Sigmoid colon (tissue), 6 donors: ENCODE measurements at regions not wholly inside any gene's neighbourhood (a gene's known extent, or its start where the extent isn't known, plus 50 kb on each side); places are given as distances from the start of the nearest gene placed in this dataset.

Source experiments
- DNase-seq: peaks from one replicate; pipeline ENCODE4 v3.0.0-alpha.2; 2019
- H3K27ac ChIP-seq, 4 donors: fragments of 200-600 bp; sonication (generic); one replicate each; pipeline ENCODE4 v1.5.1; 2016 to 2019; ENCODE audit warnings: mild to moderate bottlenecking in 1 of 4
- H3K27me3 ChIP-seq, 3 donors: fragments of 200-600 bp; sonication (generic); one replicate each; pipeline ENCODE4 v1.5.1; 2019; ENCODE audit warnings: mild to moderate bottlenecking in 1 of 3
- H3K36me3 ChIP-seq, 4 donors: fragments of 200-600 bp; sonication (generic); one replicate each; pipeline ENCODE4 v1.5.1; 2016 to 2019
- H3K4me1 ChIP-seq, 4 donors: fragments of 200-600 bp; sonication (generic); one replicate each; pipeline ENCODE4 v1.5.1; 2017 to 2019
- H3K4me3 ChIP-seq, 4 donors: fragments of 200-600 bp; sonication (generic); one replicate each; pipeline ENCODE4 v1.5.1; 2017 to 2019; ENCODE audit warnings: mild to moderate bottlenecking in 2 of 4, moderate library complexity in 1 of 4
- H3K9me3 ChIP-seq, 4 donors: fragments of 200-600 bp in 3 of 4; sonication (generic) in 3 of 4; one replicate each; pipeline versions ENCODE4 v1.5.1 to v1.6.1; 2013 to 2019
- CTCF ChIP-seq, 4 experiments: fragments of 450-650 bp in 3 of 4; fragments of 200-600 bp in 1 of 4; IDR thresholded peaks; one replicate each; pipeline ENCODE4 v1.5.1; 2016 to 2019; ENCODE audit warnings: antibody characterized with exemption in 4 of 4, mild to moderate bottlenecking in 3 of 4, moderate library complexity in 2 of 4
- EP300 ChIP-seq, 4 donors: sonication (generic); formaldehyde crosslinking; IDR thresholded peaks; one replicate each; pipeline ENCODE4 v1.6.1; 2017; ENCODE audit warnings: antibody characterized with exemption in 4 of 4
- POLR2A ChIP-seq, 2 donors: fragments of 450-650 bp; IDR thresholded peaks; one replicate each; pipeline ENCODE4 v1.6.1; 2016; ENCODE audit warnings: antibody characterized with exemption in 2 of 2, mild to moderate bottlenecking in 2 of 2, moderate library complexity in 2 of 2
- POLR2AphosphoS5 ChIP-seq, 4 donors: sonication (generic); formaldehyde crosslinking; IDR thresholded peaks; one replicate each; pipeline ENCODE4 v1.6.1; 2017; ENCODE audit warnings: antibody characterized with exemption in 4 of 4
- WGBS, 2 donors: extraction: QIAGEN DNeasy Blood & Tissue Kit; methylation state at CpG; one replicate each; pipeline ENCODE4 v1.1.7; 2013; 5-methylcytosine and 5-hydroxymethylcytosine counted together
- intact Hi-C: fragments of 100-400 bp; cut with DNase I; formaldehyde crosslinking; loops from one replicate; pipeline ENCODE4 v1.15.1; 2023
- donor health status: healthy with polysubstance abuse.
- donor health status: healthy.

GRCh38 chr6:163721435-163721834 lies 306.9 kb downstream of the QKI start:
- TF ChIP-seq CTCF (IDR thresholded peaks at IDR 0.05), result no peak
- no peak for TF ChIP-seq POLR2A (IDR thresholded peaks at IDR 0.05)
- no peak for TF ChIP-seq EP300 (IDR thresholded peaks at IDR 0.05)
- TF ChIP-seq POLR2AphosphoS5 (IDR thresholded peaks at IDR 0.05), result no peak
- WGBS, 2 donors, result 82 to 84% methylated on average over 1 of the region's 1 CpG
- no peaks in the 10 kb centered on the region for H3K9me3 ChIP-seq

GRCh38 chr6:163720460-163721235 lies 306.1 kb downstream of the QKI start:
- intact Hi-C loops, result no loop called here
- Histone ChIP-seq H3K27ac (no peak overlapping the region), H3K4me1 (no peaks in the 10 kb centered on the region), H3K9me3 (no peaks in the 10 kb centered on the region), H3K4me3 (no peak overlapping the region), H3K27me3 (no peaks in the 10 kb centered on the region), H3K36me3 (no peaks in the 10 kb centered on the region)
- no peak for DNase-seq
- WGBS, 2 donors, result 64 to 67% methylated on average over 4 of the region's 4 CpGs
- no peak for TF ChIP-seq POLR2AphosphoS5 (IDR thresholded peaks at IDR 0.05)
- TF ChIP-seq CTCF (IDR thresholded peaks at IDR 0.05), result no peak
- no peak for TF ChIP-seq POLR2A (IDR thresholded peaks at IDR 0.05)
- no peak for TF ChIP-seq EP300 (IDR thresholded peaks at IDR 0.05)

More at GRCh38 chr6:163721435-163721834, 306.9 kb downstream of the QKI start:
- Histone ChIP-seq H3K4me1 (no peaks in the 10 kb centered on the region), H3K27ac (no peak overlapping the region), H3K4me3 (no peak overlapping the region), H3K27me3 (no peaks in the 10 kb centered on the region), H3K36me3 (no peaks in the 10 kb centered on the region)
- no peak for DNase-seq
- intact Hi-C loops, result no loop called here

GRCh38 chr6:163720005-163720404 lies 305.5 kb downstream of the QKI start:
- TF ChIP-seq POLR2AphosphoS5 (IDR thresholded peaks at IDR 0.05) (no peak), CTCF (IDR thresholded peaks at IDR 0.05) (no peak), EP300 (IDR thresholded peaks at IDR 0.05) (no peak), POLR2A (IDR thresholded peaks at IDR 0.05) (no peak)
- WGBS, 2 donors, result 70 to 78% methylated on average over 5 of the region's 5 CpGs

GRCh38 chr6:163719028-163719742 lies 304.7 kb downstream of the QKI start:
- Histone ChIP-seq H3K4me1 (no peaks in the 10 kb centered on the region), H3K4me3 (no peak overlapping the region), H3K36me3 (no peaks in the 10 kb centered on the region), H3K9me3 (no peaks in the 10 kb centered on the region), H3K27me3 (no peaks in the 10 kb centered on the region), H3K27ac (no peak overlapping the region)
- WGBS, 2 donors, result 80 to 81% methylated on average over 20 of the region's 20 CpGs
- no peak for DNase-seq
- intact Hi-C loops, result no loop called here
- no peak for TF ChIP-seq CTCF (IDR thresholded peaks at IDR 0.05)
- no peak for TF ChIP-seq POLR2A (IDR thresholded peaks at IDR 0.05)
- no peak for TF ChIP-seq POLR2AphosphoS5 (IDR thresholded peaks at IDR 0.05)
- TF ChIP-seq EP300 (IDR thresholded peaks at IDR 0.05), result no peak

More at GRCh38 chr6:163720005-163720404, 305.5 kb downstream of the QKI start:
- intact Hi-C loops, result no loop called here
- H3K4me3 ChIP-seq, result no peak overlapping the region
- H3K27me3 ChIP-seq, result no peaks in the 10 kb centered on the region
- H3K27ac ChIP-seq, result no peak overlapping the region
- no peak for DNase-seq
- no peaks in the 10 kb centered on the region for H3K36me3 ChIP-seq
- no peaks in the 10 kb centered on the region for H3K4me1 ChIP-seq
- H3K9me3 ChIP-seq, result no peaks in the 10 kb centered on the region
